ENCODE measurements at regions not wholly inside any gene's neighbourhood (a gene's known extent, or its start where the extent isn't known, plus 50 kb on each side); places are given as distances from the start of the nearest gene placed in this dataset.

DNA sequence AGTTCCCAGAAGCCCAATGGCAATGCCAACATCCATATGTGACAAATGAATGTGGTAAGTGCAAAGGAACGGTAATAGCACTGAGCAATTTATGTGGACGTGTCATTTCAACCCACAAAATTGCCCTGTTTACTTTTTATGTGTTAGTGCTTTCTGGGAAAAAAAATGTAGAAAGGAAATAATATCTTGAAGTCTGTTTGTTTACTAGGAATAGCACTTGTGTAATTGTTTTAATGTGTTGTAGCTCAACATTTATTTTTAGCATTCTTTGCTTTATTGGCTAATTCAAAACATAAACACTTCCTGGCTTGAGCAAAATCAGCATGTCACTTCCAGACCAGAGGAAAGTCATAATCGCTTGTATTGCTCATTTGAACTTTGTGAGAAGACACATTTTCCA, 224.8 kb upstream of the KCNK2 start:
- Histone ChIP-seq H4K20me1 (ENCODE audit: control insufficient read depth, insufficient read depth, low read length, poor library complexity, severe bottlenecking) (no peaks in the 10 kb centered on the region), H3K9ac (ENCODE audit: low read length) (no peak overlapping the region), H3K27me3 (replicated peaks in 1 of 4; ENCODE audit: control extremely low read depth in 1 of 4, control insufficient read depth in 3 of 4, insufficient read depth in 4 of 4, low read length in 3 of 4) (no peaks in the 10 kb centered on the region), H3K4me1 (ENCODE audit: control insufficient read depth in 2 of 2, insufficient read depth in 2 of 2, low read length in 2 of 2) (no peaks in the 10 kb centered on the region), H3K4me3 (ENCODE audit: control extremely low read depth in 1 of 5, extremely low read depth in 1 of 5, insufficient read depth in 1 of 5, low read depth in 2 of 5, low read length in 4 of 5) (no peak overlapping the region), H3K79me2 (ENCODE audit: control insufficient read depth, insufficient read depth, low read length) (no peaks in the 10 kb centered on the region), H2AFZ (ENCODE audit: insufficient read depth, low read depth, low read length, poor library complexity, severe bottlenecking) (no peak overlapping the region), H3K4me2 (replicated peaks; ENCODE audit: low read depth, low read length, poor library complexity, severe bottlenecking) (no peak overlapping the region), H3K36me3 (replicated peaks in 1 of 2; ENCODE audit: control extremely low read depth in 1 of 2, control insufficient read depth in 1 of 2, extremely low read depth in 1 of 2, insufficient read depth in 2 of 2, low read length in 1 of 2) (no peaks in the 10 kb centered on the region), H3K27ac (ENCODE audit: low read length in 2 of 2) (no peak overlapping the region), H3K9me3 (ENCODE audit: control extremely low read depth in 1 of 3, control insufficient read depth in 2 of 3, insufficient read depth in 1 of 3, low read length in 2 of 3) (no peaks in the 10 kb centered on the region)
- H3K9me3 Mint-ChIP-seq (ENCODE audit: insufficient read depth): no peaks in the 10 kb centered on the region
- H3K27ac Mint-ChIP-seq: no peak overlapping the region
- DNase-seq: no peak
- no peak for ATAC-seq (ENCODE audit: low read depth)
- TF ChIP-seq EZH2 (IDR thresholded peaks at IDR 0.05; ENCODE audit: borderline replicate concordance, insufficient read depth, low read depth, low read length, poor library complexity, severe bottlenecking): no peak
- no peak for TF ChIP-seq CTCF (IDR thresholded peaks at IDR 0.05)
- ChIA-PET POLR2A (no interaction called here), CTCF (no interaction called here)
- H3K27me3 Mint-ChIP-seq: no peaks in the 10 kb centered on the region
- WGBS (ENCODE audit: insufficient coverage): no CpG with 5 or more reads among the region's 3 CpGs
- H3K4me1 Mint-ChIP-seq: no peaks in the 10 kb centered on the region
- intact Hi-C loops (cut with micrococcal nuclease): no loop called here
- H3K4me3 Mint-ChIP-seq: no peak overlapping the region

- H3K4me1 ChIP-seq (ENCODE audit: control insufficient read depth in 2 of 2, insufficient read depth in 2 of 2, low read length in 2 of 2): no peaks in the 10 kb centered on the region
- no peak overlapping the region for H3K9ac ChIP-seq (ENCODE audit: low read length)
- no peak overlapping the region for H2AFZ ChIP-seq (ENCODE audit: insufficient read depth, low read depth, low read length, poor library complexity, severe bottlenecking)
- no peak overlapping the region for H3K27ac Mint-ChIP-seq
- H3K27ac ChIP-seq (ENCODE audit: low read length in 2 of 2): no peak overlapping the region
- H3K27me3 Mint-ChIP-seq: no peaks in the 10 kb centered on the region
- ChIA-PET CTCF (no interaction called here), POLR2A (no interaction called here)
- no peak overlapping the region for H3K4me2 ChIP-seq (replicated peaks; ENCODE audit: low read depth, low read length, poor library complexity, severe bottlenecking)
- ATAC-seq (ENCODE audit: low read depth) (no peak), DNase-seq (no peak)
- H4K20me1 ChIP-seq (ENCODE audit: control insufficient read depth, insufficient read depth, low read length, poor library complexity, severe bottlenecking): no peaks in the 10 kb centered on the region
- no peaks in the 10 kb centered on the region for H3K4me1 Mint-ChIP-seq
- WGBS (ENCODE audit: insufficient coverage): 92% methylated on average over 7 of the region's 8 CpGs
- no peaks in the 10 kb centered on the region for H3K27me3 ChIP-seq (replicated peaks in 1 of 4; ENCODE audit: control extremely low read depth in 1 of 4, control insufficient read depth in 3 of 4, insufficient read depth in 4 of 4, low read length in 3 of 4)
- no peaks in the 10 kb centered on the region for H3K79me2 ChIP-seq (ENCODE audit: control insufficient read depth, insufficient read depth, low read length)
- no peaks in the 10 kb centered on the region for H3K9me3 ChIP-seq (ENCODE audit: control extremely low read depth in 1 of 3, control insufficient read depth in 2 of 3, insufficient read depth in 1 of 3, low read length in 2 of 3)
- no peak overlapping the region for H3K4me3 Mint-ChIP-seq
- no peaks in the 10 kb centered on the region for H3K36me3 ChIP-seq (replicated peaks in 1 of 2; ENCODE audit: control extremely low read depth in 1 of 2, control insufficient read depth in 1 of 2, extremely low read depth in 1 of 2, insufficient read depth in 2 of 2, low read length in 1 of 2)
- H3K4me3 ChIP-seq (ENCODE audit: control extremely low read depth in 1 of 5, extremely low read depth in 1 of 5, insufficient read depth in 1 of 5, low read depth in 2 of 5, low read length in 4 of 5): no peak overlapping the region
- intact Hi-C loops (cut with micrococcal nuclease): no loop called here
- TF ChIP-seq CTCF (IDR thresholded peaks at IDR 0.05) (no peak), EZH2 (IDR thresholded peaks at IDR 0.05; ENCODE audit: borderline replicate concordance, insufficient read depth, low read depth, low read length, poor library complexity, severe bottlenecking) (no peak)
- H3K9me3 Mint-ChIP-seq (ENCODE audit: insufficient read depth): no peaks in the 10 kb centered on the region
These were observed 222.9 kb upstream of the KCNK2 start for GRCh38 chr1:214859647-214860046.
